HG02852 (cell line): ENCODE measurements at regions not wholly inside any gene's neighbourhood (a gene's known extent, or its start where the extent isn't known, plus 50 kb on each side); places are given as distances from the start of the nearest gene placed in this dataset.
A peak's percentile ranks its signal among the peaks of the same experiment; 100 is the strongest.

Source experiments
- ATAC-seq: cut with Tn5 transposase; IDR thresholded peaks from one replicate; pipeline ENCODE4 v1.9.1; 2021; ENCODE audit warnings: mild to moderate bottlenecking, moderate library complexity; ENCODE audit not compliant: unreplicated experiment

DNA sequence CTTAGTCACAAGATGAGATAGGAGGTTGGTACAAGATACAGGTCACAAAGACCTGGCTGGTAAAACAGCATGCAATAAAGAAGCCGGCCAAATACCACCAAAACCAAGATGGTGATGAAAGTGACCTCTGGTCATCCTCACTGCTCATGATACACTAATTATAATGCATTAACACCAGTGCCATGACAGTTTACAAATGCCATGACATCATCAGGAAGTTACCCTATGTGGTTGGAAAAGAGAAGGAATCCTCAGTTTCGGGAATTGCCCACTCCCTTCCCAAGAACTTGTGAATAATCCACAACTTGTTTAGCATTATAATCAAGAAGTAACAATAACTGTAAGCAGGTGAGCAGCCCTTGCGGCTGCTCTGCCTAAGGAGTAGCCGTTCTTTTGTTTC is 408.5 kb upstream of the RAG2 start:
- ATAC-seq: no peak

DNA sequence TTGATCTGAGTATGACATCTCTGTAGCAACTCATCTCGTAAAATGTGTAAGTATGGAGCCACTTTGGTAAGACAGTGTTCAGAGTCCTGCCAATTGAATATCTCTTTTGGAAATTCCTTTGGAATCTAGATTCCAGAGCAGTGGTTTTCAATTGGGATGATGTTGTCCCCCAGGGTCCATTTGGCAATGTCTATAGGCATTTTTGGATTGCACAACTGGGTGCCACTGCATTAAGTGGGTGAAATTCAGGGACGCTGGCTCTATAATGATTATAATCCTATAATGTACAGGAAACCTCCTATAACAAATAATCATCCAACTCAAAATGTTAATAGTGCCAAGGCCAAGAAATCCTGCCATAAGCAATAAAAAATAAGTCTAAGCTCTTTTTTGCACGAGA is 404.8 kb upstream of the RAG2 start:
- no peak for ATAC-seq

DNA sequence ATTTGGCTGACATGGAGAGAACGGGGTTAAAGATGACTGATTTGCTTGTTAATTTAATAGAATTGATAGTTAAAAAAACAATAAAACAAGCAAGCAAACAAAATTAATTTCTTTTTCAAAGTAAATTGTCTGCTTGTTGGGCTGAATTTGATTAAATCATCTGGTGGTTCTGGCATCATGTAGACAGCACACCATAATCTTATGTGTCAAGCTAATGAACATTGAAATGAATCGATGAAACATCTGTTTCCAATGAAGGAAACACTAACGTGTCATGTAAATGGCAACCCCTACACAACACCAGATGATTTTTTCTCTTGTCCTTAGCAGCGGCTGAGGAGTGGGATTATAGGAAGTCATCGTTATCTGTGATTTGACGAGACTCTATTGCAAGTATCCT is 399.6 kb upstream of the RAG2 start:
- ATAC-seq: no peak

DNA sequence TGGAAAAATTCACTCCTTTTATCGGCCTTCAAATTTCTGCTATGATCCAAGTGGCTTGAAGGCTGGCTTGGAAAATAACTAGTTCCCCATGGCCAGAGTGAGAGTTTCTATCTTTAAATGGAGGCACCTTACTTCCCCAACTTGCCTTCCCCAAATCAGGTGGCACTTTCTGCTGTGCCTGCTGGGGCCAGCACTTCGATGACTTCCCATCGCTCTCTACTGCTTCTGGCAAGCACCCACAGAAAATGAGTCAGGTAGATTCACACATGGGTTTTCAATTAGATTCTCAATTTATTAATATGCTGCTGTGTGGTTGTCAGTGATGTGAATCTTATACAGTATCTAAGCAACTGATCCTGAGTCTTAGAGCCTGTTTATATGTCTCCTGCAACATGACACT is 398.8 kb upstream of the RAG2 start:
- ATAC-seq: no peak

DNA sequence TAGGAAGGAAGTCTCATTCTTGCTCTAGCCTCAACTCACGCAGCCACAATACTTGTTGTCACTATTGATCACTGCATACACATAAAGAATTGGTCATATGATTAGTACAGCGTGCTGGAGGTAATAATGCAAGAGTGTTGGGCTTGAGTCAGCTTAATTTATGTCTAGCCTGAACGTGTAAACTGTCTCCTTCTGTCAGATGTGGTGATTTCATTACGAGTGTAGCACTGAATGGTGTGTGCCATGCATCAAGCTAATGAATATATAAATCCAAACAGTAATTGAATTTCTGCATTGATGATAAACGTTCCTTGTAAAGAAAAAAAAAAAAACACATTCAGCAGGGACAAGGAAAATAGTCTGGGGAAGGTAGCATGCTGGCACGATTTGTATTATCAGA is 396.2 kb upstream of the RAG2 start:
- no peak for ATAC-seq

DNA sequence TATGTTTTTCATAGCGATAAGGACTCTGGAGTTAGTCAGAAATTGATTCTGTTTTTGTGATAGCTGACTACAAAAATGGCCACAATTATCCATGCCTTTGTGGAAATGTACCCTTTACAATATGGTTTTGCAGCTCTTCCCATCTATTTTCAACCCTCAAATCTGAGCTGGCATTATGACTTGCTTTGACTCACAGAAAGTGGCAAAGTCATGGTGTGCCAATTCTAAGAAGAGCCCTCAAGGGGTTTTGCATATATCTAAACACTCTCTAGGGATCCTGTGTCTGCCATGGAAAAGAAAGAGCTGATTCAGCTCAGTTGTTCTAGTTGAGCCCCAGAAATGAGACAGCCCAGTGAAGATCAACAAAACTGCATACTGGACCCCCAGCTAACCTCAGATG is 390.5 kb upstream of the RAG2 start:
- ATAC-seq: no peak

DNA sequence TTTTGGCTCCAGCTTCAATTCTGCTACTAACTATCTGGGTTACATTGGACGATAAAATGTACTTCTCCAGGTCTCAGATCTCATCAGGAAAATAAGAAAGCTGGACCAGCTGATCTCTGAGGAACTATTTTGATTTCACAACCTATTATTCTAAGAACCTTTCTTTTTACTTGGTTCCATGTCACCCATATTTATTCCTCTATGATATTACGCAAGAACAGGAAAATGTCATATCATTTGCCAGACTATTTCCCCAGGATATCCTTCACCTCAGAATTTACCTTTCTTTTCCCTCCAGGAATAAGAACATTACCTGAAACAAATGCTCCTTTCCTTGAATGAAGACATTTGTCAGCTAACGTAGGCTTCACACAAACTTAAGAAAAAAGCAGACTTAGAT is 387.5 kb upstream of the RAG2 start:
- no peak for ATAC-seq

DNA sequence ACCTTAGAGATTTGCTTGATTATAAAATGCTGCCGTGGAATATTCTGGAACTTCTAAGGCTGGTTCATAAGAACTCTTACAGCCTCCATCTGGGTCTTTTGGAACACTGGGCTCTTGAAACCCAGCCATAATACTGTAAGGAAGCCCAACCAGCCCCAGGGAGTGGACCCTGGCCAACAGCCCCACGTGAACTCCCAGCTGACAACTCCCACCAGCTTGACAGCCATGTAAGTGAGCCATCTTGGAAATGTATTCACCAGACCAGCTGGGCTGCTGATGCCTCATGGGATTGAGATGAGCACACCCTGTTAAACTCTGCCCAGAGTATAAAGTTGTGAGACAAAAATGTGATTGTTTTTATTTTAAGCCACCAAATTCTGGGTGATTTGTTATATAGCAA is 378.7 kb upstream of the RAG2 start:
- ATAC-seq: no peak

DNA sequence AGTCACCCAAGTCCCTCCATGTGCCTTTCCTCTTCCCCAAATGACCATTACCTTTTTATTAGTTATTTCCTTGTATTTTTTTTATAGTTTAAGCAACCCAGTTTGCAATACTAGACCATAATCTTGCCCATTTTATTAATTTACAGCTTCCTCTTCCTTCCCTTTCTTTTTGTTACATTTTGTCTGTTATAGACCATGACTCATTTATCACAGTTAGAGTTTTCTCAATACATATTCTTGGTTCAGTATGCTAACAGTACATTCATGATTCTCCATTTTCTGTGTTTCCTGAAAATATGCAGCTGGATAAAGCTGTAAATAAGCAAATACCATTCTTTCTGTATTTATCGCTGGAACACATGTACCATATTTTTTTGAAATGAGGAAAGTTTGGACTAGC is 376.7 kb upstream of the RAG2 start:
- no peak for ATAC-seq

DNA sequence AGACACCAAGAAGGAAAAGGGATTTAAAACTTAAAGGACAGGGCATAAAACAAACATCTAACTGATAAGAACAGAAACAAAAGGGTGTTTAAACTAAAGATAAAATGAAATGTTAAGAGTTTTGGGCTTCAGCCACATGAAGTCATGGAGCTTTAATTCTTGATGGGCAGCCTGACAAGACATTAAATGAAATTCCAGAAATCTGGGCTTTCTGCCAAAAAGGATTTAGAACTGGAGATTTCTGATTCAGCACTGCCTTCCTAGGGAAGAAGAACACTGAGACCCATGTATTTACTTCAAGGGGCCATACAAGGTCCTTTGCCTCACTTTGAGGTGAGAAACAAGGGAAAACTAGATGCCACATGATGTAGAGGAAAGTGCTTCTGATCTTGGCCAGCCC is 355.9 kb upstream of the RAG2 start:
- ATAC-seq: no peak

DNA sequence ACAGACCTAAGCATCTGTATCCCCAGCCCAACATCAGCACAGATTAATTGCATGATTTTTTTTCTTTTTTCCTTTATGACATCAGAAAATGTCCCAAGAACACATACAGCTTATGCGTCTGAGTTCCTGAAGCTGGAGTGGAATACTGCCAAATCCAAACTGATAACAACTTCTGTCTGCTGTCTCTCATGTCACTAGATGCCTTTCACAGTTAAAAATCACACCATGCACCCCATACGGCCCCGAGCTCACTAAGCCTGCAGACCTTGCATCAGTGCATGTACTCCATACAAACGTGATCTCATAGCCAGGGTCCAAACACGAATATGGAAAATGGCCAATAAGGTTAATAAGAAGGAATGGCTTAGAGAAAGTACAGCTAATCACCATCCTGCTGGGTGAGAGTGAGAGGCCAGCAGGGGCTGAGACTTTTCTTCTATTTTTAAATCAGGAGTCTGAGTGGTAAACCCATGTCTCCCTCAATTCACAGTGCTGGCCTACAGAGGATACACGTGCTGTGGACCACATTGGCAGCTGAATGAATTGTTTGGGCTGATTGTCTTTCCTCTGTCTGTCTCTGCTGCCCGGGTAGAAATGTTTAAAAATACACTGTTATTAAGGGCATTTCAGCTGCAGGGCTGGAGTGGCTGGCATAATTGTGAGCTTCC is 350.6 kb upstream of the RAG2 start:
- no peak for ATAC-seq

DNA sequence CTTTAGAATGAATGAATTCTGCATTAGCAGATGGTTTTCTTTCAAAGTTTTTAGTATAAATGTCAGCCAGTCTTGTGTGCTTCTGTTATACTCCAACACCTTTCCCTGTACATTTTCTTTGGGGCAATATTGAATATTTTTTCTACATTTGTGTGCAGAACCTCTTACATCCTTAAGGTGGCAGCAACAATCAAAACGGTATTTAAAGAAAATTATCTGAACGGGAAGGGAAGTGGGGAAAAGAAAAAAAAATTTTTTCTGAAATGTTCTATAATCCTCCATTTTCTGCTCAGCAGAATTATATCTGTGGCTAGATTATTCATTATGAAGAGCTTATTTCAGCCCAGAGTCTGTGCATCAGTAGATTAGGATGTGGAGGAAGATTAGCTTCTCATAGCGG is 347.3 kb upstream of the RAG2 start:
- no peak for ATAC-seq

DNA sequence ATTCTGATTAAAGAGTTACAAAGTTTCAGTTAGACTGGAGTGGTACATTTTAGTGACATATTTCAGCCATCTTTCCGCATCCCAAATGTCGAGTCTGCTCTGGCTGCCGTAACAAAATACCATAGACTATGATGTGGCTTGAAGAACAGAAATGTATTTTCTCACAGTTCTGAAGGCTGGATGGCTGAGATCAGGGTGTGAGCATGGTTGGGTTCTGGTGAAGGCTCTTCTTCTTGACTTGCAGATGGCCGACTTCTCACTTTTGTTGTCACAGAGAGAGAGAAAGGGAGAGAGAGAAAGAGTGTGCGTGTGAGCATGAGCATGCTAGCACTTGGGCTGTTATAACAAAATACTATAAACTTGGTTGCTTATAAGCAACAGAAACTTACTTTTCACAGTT is 335.4 kb upstream of the RAG2 start:
- no peak for ATAC-seq

DNA sequence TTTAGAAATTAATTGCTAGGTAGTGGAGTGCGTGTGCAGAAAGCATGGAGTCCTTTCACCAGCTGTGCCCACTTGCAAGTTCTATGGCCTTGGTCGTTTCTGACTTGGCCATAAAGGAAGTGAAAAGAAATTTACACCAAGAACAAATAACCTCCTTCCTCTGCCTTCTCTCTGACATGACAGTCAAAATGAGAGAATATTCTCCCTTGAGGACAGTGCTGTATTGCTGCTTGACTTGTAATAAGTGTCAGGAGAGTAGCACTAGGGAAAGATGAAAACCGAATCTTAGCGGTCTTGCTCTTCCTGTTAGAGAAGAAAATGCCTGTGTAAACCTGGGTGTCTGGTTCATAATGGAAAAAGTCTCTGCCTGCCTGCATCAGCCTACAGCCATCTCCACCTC is 333.1 kb upstream of the RAG2 start:
- ATAC-seq: no peak

DNA sequence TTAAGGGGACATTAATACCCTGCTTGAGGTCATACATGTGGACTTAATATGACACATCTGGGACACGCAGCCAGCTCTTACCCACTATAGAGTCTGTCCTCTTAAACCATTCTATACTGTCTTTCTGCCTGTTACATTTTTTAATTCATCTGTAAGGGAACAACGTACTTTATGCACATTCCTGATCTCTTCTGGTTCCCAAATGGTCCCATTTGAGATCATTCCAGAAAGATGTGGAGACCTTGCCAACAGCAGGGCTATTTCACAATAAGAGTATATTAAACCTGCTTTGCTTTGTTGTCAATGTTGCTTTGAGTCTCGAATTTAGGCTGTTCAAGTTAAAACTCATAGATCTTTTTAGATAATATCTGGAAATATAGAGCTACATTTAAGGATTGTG is 332.2 kb upstream of the RAG2 start:
- no peak for ATAC-seq

DNA sequence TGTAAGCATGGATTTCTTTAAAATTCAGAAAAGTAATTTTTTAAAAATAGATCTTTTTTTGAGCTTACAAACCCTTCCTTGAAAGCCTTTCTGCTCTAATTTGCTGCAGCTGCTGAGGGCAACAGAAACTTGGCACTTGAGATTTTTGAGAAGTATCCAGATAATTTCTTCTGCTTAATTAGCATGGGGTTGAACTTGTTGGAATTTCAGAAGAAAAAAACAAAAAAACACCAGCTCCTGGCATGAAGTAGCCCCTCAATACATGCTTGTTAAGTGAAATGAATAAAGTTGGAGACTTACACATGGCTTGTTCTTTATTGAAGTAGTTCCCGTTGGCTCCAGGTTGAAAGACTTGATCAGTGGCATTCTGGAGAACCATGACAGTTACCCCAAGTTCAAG is 331.4 kb upstream of the RAG2 start:
- ATAC-seq: no peak

DNA sequence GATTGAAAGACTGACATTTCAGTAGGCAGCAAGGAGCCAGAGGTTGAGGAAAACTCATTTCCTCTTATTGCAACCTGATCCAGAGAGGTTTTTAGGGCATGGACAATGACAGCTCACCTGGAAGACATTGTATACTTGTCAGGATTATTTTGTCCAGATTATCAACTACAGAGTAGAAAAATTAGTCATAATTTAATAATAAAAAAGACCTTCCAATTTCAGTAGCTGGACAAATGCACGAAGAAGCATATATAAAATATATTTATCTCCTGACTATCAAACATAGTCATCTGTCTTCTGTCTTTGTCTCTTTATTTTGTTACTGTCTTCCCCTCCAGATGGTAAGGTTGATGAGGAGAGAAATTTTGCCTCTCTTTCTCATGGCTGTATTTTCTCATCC is 330.6 kb upstream of the RAG2 start:
- ATAC-seq: no peak

DNA sequence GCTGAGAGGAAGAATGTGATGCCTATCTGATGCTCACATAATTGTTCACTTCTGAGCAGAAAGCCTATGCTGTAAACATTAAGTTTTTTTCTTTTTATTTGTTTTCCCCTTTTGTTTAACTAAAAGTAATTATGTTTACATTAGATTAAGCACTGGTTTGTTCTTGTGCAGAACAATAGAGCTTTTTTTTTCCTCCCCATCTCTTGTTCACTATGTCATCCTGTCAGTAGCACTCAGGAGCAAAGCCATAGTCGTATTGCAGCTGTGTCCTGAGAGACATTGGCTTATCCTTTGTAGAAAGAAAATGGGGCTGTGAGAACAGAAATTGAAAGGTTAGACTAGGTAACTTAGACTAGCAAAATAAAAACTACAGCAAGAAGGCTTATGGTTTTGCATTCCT is 301.8 kb upstream of the RAG2 start:
- no peak for ATAC-seq

DNA sequence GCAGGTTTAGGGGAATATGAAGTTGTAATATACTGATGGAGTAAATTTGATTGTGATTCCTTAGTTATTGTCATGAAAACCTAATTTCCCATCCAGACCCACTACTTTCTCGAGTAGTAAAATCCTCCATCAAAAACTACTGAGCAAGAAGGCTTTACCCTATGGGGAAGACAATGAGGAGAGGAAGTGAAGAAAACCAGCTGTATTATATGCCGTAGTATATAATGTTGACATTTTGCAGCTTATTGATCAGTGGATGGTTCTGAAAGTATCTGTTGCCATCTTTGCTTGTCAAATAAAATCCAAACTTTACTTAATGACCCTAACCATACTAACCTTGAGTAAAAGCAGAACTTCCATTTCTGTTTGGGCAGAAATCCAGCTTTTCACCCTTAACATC is 292.8 kb upstream of the RAG2 start:
- no peak for ATAC-seq

DNA sequence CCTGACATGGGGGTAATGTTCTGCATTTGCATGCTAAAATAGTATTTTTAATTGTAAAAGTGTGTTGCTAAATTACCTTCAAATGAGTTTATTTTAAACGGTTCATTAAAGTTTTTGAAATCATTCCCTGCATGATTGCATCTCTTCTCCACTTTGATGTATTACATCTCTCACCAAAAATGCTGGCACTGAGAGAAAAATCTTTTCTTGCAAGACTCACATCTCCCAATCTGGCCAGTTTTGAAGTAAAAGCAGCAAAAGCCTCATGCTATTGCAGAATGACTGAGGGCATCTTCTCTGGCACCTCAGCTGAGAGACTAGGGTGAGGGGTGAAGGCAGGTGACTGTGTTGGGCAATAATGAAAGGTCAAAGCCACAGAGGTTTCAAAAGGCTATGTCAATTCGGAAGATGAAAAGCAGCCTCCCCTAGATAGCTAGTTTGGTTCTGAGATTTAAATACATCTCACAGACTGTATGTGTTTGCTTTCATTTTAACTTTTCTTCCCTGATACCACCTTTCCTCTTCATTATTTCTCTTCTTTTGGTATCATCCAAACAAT is 292.2 kb upstream of the RAG2 start:
- no peak for ATAC-seq

DNA sequence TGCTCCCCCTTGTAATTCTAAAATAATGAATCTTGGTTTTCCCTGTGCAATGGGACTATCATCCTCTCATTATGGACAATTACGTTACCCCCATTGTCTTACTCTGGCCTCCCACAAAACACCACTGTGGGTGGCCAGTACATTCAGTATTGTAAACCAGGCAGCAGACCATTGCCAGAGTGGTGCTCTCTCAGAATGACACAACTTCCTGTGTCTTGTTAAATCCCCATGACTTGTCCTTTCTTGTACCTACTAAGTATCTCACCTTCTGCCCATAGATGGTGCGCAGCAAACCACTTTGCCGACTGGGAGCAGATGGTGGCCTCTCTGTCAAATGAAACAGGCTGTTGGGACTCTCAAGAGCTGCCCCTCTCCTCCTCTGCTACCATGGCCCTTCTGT is 287.1 kb upstream of the RAG2 start:
- peak; percentile 57 for ATAC-seq

DNA sequence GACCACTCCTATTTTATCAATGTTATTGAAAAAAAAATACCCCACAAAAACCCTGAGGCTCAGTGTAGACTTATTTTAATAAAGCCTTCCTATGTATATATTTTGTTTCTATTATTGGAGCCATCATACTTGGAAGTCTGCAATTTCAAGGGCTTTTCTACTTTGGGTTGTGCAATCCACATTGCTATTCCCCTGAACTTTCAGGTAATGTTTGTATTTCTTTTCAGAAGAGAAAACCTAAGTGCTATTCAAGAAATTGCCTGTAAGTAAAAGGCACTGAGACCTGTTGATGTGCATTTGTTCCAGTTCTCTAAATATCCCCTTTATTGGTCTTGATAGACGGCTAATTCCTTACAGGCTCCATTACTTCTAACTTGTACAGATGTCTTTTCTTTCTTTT is 280.7 kb upstream of the RAG2 start:
- ATAC-seq: no peak

DNA sequence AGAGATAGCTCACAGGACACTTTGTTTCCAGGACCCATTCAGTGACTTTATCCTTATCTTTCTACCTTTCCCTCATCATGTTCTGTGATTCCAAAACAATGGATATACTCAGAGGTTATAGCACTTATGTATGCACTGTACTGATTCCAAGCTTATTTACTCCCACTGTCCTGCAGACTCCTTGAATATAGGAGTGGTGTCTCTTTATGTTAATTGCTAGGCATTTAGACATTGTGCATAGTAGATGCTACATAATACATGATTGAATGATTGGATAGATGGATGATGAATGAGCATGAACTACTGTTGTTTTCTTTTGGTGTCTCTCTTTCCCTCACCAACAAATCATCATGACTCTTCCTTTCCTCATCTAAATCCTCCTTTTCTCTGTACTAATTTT is 279.1 kb upstream of the RAG2 start:
- ATAC-seq: no peak
